Stimulated activated naive CD4-positive, alpha-beta T cell treated with Interleukin-2 at 50 U/mL for 16 hours (primary cell): ENCODE measurements at regions not wholly inside any gene's neighbourhood (a gene's known extent, or its start where the extent isn't known, plus 50 kb on each side); places are given as distances from the start of the nearest gene placed in this dataset.
"Not testable (repeated sequence)": the region's sequence is repeated elsewhere in the genome, so short reads cannot be mapped to it uniquely, and the experiment has no call there.

Source experiments
- DNase-seq: peaks from one replicate; lab custom pipeline; 2025; lab: John Stamatoyannopoulos, UW

DNA sequence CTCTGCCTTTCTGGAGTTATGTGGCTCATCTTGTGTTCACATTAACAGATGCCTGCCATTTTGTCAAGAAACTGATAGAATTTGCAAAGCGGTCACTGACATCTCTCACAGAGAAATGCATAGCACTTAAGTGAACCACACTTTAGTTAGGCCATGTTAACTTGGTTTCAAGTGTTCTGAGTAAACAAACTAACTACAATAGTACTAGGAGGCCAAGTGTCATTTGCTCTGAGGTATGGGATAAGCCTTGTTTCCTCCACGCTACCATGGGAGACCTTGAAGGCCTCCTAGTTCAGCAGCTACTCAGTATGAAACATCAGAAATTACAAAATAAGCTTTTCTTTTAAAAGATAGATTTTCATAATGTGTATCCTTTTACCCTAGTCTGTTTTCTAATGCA lies 143.5 kb upstream of the MARCKS start:
- no peak for DNase-seq

GRCh38 chr6:113718588-113718987 lies 138.6 kb upstream of the MARCKS start:
- DNase-seq, result no peak

GRCh38 chr6:113719064-113719463 lies 138.1 kb upstream of the MARCKS start:
- no peak for DNase-seq

- no peak for DNase-seq
These were observed 137.6 kb upstream of the MARCKS start for GRCh38 chr6:113719545-113719944.

DNA sequence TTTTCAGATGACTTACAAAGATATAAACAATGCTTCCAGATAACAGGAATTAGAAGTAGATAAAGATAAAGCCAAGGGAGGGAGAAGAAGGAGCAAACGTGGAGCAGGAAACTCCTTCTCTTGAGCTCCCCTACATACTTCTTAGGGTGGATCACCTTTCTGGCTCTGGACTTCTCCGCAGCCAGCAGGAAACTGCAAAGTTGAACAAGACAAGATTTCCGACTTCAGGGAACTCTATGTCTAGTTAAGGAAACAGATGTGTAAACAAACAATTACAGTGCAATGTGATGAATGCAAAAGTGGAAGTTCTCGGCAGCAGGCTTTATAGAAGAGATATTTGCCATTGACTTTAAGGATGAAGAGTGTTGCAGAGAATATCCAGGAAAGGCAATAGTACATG lies 134.0 kb upstream of the MARCKS start:
- no peak for DNase-seq

GRCh38 chr6:113724927-113725326 lies 132.2 kb upstream of the MARCKS start:
- not testable (repeated sequence) for DNase-seq

- DNase-seq, result no peak
These were observed 125.6 kb upstream of the MARCKS start for GRCh38 chr6:113731541-113731940.

- no peak for DNase-seq
These were observed 124.7 kb upstream of the MARCKS start for GRCh38 chr6:113732384-113732966.

DNA sequence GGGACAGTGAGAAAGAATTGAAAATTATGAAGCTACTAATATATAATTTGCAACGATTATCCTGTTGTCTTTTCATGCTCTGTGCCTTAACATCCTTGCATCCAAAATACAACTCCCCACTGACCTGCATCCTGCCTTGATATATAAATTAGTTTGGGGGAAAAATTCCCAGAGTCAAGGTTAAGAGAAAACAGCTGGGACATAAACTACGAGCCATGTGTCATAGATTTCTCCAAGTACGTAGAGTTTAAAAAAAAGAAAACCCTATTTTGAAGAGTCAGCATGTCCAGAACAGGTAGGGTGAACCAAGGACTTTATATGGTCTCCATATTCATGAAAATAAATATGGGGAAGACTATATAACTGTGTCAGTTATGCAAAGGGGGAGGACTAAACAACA lies 123.8 kb upstream of the MARCKS start:
- no peak for DNase-seq

DNA sequence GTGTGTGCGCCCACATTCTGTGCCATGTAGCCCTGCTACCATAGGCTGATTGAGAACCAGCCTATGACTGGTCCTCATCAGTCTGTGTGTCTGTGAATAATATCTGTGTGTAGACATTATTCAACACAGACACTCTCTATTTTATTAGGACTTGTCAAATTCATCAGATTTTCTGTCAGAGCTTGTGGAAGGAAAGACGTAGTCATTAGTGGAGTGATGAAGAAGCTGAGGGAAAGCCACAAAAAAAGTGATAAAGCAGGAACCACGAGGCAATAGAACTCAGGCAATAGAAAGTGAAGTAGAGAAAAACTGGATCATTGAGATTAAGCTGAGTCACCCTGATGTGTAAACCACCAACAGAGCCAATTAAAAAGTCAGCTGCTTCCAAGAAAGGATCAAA lies 122.2 kb upstream of the MARCKS start:
- no peak for DNase-seq

GRCh38 chr6:113735491-113735890 lies 121.7 kb upstream of the MARCKS start:
- no peak for DNase-seq

DNA sequence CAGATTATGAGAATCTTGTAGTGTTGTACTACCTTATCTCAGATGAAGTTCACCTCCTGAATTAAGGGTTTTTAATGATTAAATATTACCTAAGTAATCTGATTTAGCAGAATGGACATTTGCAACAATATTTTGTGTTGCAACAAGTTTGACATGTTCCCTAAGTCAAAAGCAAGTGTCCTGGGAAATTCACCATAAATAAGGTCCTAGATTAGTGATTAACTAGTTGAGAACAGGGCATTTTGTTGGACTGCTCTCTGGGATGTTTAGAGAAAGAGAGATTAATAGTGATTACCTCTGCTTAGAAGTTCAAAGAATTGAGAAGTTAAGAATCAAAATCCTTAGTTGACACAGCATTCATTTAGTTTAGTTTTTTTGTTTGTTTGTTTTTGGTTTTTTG lies 120.2 kb upstream of the MARCKS start:
- DNase-seq, result no peak

DNA sequence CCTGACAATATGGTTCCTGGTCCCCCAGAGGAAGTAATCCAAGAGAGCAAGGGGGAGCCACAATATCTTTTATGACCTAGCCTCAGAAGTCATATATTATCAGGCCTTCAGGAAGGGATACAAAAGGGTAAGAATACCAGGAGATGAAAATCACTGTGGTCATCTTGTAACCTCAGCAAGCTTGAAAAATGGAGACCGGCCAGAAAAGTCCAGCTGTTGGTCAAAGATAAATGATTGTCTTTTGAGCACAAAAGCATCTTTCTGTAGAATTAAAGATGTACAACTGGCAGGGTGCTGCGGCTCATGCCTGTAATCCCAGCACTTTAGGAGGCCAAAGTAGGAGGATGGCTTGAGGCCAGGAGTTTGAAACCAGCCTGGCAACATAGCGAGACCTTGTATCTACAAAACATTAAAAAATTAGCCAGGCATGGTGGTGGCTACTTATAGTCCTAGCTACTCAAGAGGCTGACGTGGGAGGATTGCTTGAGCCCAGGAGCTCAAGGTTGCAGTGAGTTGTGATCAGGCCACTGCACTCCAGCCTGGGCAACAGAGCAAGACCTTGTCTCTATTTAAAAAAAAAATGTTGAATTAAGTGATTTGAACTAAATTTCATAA lies 118.0 kb upstream of the MARCKS start:
- no peak for DNase-seq

DNA sequence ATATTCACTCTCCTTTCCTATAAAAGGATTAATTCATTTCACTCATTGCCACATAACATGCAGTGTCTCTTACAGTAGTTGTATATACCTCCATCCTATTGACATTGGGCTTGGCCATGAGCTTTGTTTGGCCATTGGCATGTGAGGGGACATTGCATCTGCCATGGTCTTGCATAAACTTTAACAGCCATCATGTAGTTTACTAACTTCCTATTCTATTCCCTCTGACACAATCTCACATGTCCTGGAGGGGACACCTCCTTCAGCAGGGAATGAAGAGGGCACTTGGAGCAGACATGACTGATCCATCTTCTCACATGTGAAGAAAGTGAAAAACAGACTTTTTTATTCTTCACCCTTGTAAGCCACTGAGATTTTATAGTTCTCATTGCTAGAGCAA lies 115.5 kb upstream of the MARCKS start:
- no peak for DNase-seq

DNA sequence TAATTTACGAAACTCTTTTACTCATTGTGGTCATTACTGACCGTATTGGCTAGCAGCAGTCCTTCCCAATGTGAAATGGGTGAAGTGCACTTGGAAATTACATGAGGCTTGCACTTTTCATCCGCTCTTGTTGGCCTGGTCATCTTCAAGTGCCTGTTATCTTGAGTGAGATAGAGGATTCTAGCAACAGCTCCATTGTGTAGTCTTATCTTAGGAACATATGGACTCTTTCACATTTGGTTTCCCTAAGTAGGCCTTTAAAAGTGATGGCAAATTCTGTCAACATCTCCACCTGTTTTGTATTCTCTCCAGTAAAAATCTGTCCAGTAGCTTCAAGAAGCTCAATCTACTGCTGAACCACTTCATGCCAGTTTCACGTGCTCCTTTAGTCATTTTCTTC lies 114.8 kb upstream of the MARCKS start:
- no peak for DNase-seq

DNA sequence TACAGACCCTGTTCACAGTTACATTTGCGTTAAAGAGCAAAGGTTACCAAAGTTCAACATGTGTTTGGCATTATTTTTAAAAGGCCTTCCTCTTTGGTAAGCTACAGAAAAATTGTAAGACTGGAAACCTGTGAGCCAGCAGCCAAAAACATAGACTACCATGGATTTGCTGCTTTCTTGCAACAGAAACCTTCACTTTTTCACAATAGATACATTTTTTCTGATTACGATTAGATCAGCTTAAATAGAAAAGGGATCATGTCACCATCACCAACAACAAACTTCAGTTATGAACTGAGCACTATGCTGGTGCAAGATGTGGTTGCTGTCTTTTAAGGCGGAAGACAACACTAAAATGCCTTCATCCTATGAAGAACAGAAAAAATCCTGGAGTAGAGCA lies 112.3 kb upstream of the MARCKS start:
- no peak for DNase-seq

GRCh38 chr6:113750151-113750855 lies 106.8 kb upstream of the MARCKS start:
- DNase-seq, result no peak

DNA sequence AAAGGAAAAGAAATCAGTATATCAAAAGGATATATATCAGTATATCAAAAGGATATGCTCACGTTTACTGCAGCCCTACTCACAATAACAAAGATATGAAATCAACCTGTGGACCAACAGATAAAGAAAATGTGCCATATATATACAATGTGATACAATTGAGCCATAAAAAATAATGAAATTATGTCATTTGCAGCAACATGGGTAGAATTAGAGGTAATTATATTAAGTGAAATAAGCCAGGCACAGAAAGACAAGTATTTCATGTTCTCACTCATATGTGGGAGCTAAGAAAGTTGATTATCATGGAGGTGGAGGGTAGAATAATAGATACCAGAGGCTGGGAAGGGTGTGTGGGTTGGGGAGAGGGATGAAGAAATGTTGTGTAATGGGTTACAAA lies 102.9 kb upstream of the MARCKS start:
- DNase-seq, result no peak

DNA sequence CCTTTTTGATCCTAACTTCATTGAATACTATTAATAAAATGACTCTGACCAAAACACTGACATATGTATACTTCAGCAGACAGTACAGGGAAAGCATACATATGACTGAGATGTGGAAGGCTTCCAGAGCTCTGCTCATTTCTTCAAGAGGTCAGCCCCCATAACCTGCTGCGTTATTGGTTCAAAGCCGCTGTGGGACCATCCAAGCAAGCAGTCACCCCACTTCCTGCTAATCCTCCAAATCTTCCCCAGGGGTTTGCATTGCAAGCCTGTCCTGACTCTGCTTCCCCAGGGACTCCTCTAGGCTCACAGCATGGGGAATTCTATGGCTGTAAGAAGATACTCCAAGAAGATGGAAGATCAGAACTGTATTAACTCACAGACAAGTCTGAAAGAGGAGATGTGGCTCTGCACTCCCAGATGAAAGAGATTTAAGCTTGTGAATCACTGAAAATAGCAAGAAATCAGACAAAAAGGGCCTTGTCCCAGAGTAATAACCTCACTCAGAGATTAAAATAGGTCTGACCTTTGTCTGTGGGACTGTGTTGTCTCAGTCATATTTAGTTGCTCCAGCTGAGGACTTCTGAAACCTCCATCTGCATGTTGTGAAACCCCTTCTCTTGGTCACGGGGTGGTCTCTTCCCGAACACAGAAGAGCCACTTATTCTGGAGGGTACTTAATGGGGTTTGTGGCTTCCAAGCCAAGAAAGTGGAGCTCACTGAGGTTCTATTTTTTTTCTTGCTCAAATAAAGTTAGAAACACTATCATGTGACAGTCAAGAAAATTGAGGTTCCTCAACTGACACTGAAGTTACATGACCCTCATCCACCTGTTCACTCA lies 101.5 kb upstream of the MARCKS start:
- DNase-seq, result no peak

DNA sequence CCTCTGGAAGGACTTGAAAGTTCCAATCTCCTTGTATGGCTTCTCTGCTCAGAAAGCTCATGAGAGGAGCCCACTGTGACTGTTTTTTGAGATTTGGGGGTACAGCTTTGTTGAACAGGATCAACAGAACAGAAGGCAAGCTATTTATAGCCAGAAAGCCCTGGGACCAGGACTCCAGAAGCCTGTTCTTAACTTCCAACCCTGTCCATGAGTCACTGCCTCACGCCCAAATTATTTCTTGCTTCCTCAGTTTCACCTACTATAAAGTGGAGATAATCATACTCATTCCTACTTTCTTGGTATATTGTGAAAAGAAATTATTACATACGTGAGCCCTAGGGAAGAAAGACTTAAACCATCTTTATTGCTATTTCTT lies 100.9 kb upstream of the MARCKS start:
- no peak for DNase-seq

DNA sequence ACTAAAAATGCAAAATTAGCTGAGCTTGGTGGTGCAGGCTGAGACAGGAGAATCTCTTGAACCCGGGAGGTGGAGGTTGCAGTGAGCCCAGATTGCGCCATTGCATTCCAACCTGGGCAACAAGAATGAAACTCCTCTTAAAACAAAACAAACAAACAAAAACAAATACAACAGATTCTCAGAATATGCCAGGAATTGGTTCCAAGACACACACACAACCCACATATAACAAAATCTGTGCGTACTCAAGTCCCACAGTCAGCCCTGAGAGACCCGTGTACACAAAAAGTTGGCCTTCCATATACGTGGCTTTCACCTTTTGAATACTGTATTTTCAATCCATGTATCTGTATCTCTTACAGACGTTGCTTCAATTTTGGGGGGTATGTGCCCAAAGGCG lies 98.9 kb upstream of the MARCKS start:
- DNase-seq, result no peak

DNA sequence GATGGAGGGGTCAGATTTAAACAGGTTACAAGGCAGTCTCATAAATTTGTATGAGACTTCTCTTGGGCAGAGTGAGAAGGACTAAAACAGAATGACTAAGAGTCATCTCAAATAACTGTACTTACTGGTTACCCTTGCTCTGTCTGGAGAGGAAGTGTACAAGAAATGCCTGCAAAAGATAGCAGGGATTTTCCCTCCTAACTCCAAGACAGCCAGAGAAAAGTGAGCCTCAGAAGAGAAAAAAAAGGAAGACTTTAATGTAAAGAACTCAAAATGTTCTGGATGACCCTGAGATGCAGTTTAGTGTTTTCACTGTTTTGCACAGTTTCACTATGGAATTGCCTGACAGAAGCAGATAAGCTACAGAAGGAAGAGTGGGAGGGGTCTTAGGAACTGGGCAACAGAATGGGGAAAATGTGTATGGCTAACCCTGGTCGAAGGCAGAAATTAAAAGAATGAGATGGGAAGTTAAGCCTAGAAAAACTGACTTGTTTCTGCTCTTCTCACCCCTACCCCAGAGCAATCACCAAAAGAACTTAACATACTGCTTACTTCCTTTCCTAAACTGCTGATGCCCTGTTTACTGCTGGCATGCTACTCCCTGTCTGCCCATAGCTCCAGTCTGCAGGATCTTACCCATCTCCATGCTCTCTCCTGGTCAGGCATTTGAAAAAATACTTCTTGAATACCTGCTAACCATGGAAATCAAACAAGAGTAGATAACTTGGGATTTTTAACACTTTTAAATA lies 98.1 kb upstream of the MARCKS start:
- no peak for DNase-seq
